HG02852 (cell line): ENCODE measurements at regions not wholly inside any gene's neighbourhood (a gene's known extent, or its start where the extent isn't known, plus 50 kb on each side); places are given as distances from the start of the nearest gene placed in this dataset.

Source experiments
- ATAC-seq: cut with Tn5 transposase; IDR thresholded peaks from one replicate; pipeline ENCODE4 v1.9.1; 2021; ENCODE audit warnings: mild to moderate bottlenecking, moderate library complexity; ENCODE audit not compliant: unreplicated experiment

DNA sequence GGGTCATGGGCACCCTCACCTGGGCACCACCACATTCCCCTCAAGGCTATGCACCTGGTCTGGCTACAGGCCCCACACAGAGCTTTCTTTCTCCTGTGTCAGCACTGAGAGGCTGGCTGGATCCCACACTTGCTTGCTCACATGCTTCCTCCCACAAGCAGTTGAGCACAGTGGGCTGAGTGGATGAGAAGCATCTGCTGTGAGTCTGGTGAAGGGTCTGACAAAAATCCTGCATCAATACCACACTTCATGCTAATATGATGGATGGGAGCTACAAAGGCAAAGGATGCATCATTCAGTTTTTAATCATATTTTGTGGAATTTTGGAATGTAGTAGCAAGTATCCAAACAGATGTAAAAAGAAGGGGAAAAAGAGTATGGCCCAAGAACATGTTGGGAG lies 830.8 kb upstream of the PTPRD start:
- no peak for ATAC-seq

DNA sequence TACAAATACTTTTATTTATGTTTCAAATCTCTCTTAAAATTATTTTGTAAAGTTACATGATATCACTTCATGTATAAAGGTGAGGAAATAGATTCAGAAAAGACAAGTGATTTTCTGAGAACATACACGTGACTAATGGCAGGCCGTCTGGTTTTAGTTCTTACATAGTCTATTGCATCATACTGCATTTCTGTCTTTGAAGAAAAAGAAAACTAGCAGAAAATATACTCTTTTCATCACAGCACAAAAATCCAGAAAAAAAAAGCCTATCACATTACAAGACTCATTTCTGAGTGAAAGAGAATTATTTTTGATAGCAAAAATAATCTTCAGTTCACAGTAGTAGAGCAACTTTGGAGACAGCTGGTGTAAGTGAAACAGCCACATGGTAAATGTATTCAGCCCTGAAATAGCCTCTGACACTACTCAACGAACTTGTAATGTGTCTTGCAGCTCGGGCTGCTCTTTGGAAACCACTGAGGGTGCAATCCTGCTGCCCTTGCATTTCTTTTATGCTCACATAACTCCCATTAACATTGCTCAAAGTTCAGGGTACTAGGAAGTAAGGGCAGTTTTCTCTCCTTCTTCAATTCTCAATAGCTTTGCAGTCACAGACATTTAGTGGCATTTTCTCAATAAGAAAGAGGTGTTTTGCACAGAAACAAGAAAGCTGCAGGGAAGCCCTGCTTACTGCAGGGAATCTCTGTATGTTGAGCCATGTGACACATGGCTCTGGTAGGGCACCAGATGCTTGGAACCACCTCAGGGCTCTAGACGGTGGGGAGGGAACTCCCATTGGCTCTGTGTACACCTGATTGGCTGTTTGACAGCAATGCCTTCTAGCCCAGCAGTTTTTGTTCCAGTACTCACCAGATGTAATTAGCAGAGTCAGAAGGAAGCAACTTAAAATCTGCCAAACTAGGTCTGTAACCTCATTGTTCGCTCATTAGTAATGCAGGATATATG lies 845.3 kb upstream of the PTPRD start:
- no peak for ATAC-seq

DNA sequence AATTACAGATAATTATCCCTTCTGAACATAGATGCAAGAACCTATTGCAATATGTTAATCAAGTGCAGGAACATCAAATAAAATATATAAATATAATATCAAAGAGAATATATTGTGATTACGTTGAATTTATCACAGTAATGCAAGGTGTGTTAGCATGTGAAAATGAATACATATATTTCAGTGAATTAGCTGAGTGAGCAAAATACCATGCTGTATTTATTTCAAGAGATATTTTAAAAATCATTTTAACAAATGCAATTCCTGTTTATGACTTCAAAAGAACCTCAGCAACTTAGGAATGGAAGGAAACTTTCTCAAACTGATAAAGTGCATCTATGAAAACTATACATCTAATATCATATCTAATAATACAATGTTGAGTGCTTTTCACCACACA lies 856.9 kb upstream of the PTPRD start:
- ATAC-seq, result no peak

DNA sequence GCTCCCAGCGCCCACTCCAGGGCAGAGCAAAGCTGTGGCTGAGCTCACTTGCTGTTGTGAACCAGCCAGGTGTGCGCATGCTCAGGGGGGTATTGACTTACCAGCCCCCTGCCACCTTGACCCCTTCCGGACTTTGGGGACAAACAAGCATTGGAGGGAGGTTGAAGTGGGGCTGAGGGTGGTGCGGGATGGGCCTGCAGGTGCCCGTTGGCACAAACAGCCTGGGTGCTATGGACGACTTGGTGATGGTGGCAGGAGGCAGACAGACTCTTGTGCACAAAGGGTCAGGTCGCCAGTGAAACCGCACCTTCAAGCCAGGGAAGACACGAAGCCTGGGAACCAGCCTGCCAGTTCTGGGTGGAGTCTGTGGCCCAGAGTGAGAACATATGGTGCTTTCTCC lies 858.5 kb upstream of the PTPRD start:
- no peak for ATAC-seq

DNA sequence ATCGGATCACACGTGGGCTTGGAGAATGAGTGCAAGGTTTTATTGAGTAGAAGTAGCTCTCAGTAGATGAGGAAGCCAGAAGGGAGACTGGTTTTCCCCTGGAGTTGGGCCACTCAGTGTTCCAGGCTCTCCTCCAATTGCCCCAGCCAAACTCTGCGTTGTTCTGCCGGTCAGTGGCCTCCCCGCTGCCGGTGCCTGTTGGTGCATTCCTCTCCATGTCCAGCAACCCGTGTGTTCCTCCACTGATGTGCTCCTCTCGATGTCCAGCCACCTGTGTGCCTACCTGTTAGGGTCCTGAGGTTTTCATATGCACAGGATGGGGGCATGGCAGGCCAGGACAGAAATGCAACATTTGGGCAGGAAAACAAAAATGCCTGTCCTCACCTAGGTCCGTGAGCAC lies 888.0 kb upstream of the PTPRD start:
- no peak for ATAC-seq

DNA sequence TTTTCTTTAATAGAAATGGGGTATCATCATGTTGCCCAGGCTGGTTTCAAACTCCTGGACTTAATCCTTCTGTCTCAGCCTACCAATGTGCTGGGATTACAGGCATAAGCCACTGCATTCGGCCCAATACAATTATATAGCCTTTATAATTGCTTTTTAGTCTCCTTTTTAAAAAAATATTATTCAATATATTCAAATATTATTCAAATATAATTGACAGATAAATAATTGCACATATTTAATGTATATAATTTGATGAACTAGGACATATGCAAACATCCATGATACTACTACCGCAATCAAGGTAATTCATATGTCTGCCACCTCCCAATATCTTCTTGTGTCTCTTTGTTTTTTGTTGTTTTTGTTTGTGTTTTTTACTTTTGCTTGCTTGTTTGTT lies 894.2 kb upstream of the PTPRD start:
- ATAC-seq, result no peak

DNA sequence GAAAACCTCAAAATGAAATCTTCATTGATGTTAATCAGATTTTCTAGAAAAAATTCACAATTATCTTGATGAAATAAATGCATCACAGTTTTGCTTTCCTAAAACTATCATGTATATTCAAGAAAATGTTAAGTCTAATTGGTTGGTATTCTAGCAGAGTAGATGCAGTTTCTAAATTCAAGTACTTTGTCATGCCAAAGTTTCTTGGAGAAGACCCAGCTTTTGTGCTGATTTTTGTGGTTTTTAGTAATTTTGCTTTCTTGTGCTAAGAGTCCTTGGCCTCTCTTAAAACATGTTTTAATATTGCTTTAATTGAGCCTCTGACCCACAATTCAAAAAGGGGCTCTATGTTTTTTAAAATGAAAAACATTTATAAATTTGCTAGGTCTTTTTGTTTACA lies 924.8 kb upstream of the PTPRD start:
- ATAC-seq, result no peak

DNA sequence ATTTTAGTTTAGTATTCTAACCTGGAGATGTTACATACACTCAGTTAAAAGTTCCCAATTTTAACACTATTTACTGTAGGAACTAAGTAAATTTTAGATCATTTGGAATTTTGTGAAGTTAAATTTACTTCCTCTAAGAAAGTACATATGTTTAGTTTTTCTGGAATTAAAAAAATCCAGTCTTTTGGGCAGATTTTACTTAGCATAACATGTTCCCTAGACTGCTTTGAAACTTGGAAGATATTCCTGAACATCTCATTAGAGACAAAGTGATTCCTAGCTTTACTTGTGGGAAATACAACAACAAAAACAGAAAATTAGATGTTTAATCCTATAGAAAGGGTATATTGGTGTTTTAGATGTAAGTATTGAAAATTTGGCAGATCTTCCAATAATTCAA lies 930.0 kb upstream of the PTPRD start:
- no peak for ATAC-seq

DNA sequence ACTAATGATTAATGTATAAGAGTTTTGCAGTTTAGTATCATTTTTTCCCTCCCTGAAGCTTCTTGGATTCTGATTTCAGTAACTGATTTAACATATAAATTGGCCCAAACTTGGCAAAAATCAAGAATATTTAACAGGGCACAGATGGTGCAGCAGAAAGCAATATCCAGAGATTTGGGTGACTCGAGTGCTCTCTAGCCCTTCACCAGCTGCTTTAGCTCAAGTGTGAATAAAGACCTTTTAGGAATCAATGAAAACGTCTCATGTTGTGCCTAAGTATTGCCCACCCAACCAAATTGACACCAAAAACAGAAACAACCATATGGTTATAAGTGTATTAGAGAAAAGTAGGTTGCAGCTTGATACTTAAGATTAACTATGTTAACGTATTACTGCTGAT lies 933.4 kb upstream of the PTPRD start:
- ATAC-seq, result no peak

DNA sequence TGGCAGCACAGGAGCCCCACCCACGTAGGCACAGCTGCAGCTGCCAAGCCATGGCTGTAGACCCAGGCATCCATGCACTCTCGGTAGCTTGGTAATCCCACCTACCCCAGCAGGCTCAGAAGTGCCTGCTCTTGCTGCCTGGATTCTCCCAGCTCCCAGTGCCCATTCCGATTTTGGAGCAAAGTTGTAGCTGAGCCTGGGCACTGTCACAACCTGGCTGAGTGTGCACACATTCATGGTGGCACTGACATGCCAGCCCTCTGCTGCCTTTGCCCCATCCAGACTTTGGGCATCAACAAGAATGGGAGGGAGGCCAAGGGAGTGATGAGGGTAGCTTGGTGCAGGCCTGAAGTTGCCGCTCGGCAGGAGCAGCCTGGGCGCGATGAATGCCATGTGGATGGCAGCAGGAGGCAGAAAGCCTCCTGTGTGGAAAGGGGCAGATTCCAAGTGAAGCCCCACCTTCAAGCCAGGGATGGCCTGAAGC lies 936.6 kb upstream of the PTPRD start:
- no peak for ATAC-seq

DNA sequence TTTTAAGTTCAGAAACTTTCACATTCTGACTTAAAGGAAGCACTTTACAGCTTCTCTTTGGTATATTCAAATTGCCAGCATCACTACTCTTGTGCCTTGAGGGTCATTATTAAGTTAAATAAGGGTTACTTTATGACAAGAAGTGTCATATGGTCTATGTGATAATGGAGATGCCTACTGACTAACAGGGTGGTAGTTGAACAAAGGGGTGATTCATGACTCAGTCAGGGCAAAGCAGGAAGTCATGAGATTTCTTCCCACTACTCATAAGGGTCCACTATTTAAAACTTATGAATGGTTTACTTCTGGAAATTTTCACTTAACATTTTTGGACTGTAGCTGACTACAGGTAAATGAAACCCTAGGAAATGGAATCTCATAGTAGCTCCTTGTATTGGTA lies 938.3 kb upstream of the PTPRD start:
- no peak for ATAC-seq

DNA sequence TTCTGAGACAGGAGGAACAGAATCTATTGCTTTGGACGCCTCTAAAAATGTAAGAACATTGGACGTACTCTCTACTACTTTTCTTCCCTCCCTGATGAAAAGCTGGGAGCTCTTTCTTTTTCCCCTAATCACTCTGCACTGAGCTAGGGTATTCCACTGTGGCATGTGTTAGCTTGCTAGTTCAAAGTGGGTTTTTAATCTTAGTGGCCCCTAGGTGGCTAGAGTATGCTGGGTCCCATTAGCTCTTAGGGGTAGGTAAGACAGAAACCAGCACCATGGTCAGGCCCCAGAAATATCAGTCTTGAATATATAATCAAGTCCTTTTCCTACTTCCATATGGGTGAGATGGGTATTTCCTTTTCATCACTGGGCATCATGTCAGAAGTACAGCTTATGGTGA lies 945.2 kb upstream of the PTPRD start:
- ATAC-seq, result no peak

DNA sequence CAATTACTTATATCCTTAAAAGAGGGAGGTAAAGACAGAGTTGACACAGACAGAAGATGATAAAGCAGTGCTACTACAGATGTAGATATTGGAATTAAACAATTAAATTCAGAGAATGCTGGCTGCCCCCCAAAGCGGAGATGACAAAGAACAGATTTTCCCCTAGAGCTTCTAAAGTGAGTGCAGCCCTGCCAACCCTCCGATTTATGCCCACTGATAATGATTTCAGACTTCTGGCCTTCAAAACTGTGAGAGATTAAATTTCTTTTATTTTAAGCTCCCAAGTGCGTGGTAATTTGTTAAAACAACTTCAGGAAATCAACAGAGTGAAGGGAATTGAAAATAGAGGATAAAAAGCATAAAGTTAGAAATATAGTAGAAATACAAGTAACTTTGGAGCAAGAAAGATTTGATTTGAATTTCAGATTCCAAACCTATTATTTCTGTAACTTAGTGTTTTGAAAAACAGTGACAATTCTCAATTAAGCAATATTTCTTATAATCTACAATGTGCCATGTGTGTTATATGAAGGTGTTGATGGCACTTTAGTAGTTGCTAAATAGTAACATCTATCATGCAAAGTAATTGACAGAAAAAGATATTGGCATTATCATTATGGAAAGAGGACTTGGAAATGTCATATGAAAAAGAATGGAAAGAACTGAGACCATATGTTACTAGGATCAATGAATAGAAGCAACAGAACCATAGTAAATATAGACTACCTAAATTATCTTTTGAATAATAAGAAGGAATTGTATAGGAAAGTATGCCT lies 946.4 kb upstream of the PTPRD start:
- ATAC-seq, result no peak

DNA sequence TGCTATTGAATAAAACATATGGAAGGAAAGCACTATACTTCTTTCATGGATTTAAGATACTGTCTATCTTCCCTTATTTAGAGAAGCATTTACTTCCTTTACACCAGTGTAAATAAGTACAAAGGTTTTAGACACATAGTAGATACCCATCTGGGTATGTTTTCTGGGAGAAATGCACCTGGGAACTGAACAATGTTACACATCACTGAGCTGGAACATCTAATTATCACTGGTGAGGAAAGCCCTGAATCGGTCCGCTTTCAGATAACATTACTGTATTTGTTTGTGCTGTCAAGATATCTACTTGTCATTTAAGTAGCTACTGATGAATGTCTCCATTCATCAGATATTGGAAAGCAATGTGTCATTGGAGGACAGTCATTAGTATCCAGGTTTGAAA lies 964.7 kb upstream of the PTPRD start:
- ATAC-seq, result no peak

DNA sequence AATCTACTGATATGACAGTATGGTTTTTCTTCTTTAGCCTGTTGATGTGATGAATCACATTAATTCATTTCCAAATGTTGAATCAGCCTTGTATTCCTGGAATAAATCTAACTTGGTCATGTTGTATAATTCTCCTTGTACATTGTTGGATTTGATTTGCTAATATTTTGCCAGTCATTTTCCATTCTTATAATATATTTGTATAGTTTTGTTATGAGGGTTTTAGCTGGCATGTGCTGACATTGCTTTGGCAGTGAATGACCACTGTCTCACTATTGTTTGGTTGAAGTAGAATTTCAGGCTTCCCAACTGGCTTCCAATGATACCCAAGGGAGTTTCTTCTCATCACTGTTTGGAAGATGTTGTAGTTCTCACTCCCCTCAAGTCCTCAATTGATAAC lies 983.0 kb upstream of the PTPRD start:
- ATAC-seq, result no peak

DNA sequence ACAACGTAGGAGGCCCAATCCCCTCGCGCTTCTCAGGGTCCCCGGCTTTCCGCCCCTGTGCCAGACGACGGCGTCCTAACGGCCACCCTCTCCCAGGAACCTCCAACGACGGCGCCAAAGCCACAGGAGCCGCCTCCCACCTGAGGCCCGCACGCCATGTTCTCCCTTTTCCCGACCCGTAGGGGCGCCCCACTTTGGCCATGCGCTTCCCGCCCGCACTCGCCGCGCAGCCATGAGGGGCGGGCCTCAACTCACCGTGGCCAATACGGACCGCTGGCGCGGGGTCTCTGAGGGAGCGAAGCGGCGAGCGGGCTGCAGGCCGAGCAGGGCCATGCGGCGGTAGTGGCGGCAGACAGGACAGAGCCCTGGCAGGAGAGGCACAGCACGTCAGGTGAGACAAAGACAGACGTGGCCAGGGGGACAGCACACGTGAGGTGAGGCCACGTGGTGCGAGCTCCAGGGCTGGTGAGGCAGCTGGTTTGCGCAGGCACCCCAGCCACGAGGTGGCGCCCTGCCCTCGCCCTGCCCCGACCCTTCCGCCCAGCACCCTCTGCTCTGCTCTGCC lies 1005.5 kb upstream of the PTPRD start:
- ATAC-seq, result no peak

DNA sequence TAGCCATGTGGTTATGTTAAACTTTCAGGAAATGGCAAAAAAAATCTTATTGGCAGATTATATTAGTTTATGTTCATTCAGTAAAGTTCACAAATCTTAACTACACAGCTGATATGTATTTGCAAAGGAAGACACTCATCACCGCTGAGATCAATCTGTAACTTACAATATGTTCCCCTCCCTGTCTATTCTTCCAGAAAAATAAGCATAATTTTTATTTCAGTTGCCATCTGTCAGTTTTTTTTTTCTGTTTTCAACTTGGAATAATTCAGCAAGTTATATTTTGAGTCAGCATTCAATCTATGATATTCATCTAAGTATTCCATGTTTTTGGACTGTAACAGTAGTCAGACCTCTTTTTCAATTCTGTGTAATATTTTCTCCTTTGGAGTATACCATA lies 1019.9 kb upstream of the PTPRD start:
- ATAC-seq, result no peak

DNA sequence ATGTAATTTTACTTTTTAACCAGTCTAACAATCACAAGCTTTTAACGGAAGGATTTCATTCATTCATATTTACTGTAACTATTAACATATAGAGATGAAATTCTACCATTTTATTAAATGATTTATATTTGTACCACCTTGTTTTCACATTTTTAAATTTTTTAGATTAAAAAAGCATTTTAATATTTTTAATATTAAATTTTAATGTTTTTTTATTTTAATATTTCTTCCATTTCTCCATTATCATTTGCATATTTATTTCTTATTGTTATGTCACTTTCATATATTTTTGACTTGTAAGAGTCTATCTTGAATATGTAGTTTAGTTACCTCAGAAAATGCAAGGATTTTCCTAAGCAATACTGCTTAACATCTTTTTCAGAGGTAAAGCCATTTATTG lies 1034.0 kb upstream of the PTPRD start:
- no peak for ATAC-seq

DNA sequence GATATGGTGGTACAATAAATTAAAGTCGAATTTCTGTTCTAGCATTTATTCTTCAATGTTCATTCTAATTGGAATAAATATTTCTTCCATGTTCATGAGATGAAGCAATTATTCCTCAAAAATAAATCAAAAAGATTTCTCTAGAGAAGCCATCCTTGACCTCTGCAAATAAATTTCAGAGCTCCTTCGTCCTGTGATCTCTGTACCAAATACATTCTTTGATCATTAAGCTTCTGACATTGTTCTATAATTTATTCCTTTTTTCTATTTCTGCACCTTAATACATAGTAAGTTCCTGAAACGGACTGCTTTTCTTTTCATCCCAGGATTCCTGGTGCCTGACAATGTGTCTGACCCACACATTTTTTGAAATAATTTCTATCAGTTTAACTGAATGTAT lies 1039.3 kb upstream of the TYRP1 start:
- no peak for ATAC-seq

DNA sequence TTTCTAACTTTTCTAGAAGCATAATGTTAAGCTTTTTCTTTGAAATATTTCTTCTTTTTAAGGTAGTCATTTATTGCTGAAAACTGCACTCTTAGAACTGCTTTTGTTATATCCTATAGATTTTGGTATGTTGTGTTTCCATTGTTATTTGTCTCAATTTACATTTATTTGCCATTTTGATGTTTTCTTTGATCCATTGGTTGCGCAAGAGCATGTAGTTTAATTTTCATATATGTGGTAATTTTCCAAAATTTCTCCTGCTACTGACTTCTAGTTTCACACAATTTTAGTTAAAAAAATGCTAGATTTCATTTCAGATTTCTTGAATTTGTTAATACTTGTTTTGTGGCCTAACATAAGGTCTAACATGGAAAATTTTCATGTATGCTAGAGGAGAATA lies 1029.3 kb upstream of the TYRP1 start:
- ATAC-seq, result no peak

DNA sequence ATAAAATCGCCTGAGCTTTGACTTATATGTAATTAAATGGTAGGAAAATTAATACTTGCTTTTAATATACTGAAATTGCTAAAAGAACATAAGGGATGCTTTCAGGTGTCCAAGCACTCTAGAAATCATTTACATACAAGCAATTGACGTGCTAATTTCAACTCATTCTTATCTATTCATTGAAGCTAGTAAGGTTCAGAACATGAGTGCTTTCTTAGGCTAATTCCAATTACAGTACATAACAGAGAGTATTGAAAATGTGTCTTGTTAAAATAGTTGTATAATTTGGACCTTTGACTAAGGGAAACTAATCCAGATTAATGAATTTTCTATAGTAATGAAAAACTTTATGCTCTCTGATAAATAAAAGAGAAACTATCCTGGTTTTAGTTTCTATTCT lies 1016.4 kb upstream of the TYRP1 start:
- ATAC-seq, result no peak

DNA sequence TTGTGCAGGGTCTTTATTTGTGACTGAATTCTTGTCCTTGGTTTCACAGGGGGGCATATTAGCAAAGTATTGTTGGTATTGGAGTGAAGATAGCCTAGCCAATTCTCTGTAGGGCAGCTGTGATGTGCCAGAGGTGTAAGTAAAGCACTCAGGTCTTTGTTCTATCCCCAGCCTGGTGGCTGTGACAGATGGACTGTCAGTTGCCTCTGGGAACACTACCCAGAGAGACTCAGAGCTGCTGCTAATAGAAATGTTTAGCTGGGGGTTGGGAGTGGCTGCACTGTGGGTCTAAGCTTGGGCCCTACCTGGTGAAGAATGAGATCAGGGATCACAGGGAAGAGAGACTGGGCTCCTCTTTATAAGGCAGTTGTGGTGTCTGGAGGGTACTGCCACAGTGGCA lies 1006.5 kb upstream of the TYRP1 start:
- ATAC-seq, result no peak
